A549 (cell line): ENCODE measurements at regions not wholly inside any gene's neighbourhood (a gene's known extent, or its start where the extent isn't known, plus 50 kb on each side); places are given as distances from the start of the nearest gene placed in this dataset.
"Not testable (repeated sequence)": the region's sequence is repeated elsewhere in the genome, so short reads cannot be mapped to it uniquely, and the experiment has no call there.

Experiments
- MAX ChIP-seq: IDR thresholded peaks from 2 replicates; pipeline ENCODE4 v1.6.1; 2012
- POLR2A ChIP-seq: IDR thresholded peaks from 2 replicates; pipeline ENCODE4 v1.6.1; 2012; ENCODE audit warnings: mild to moderate bottlenecking, low read length
- POLR2AphosphoS2 ChIP-seq: conservative IDR thresholded peaks from 2 replicates; pipeline ENCODE4 v1.6.1; 2012; ENCODE audit warnings: low read length, improper control_type of control experiment, inconsistent platforms
- TF ChIP-seq, protein P1 (sequence below): fragments of >200 bp; sonication (Bioruptor Twin); formaldehyde crosslinking; IDR thresholded peaks from 3 replicates; pipeline ENCODE4 v1.5.1; 2016
- TF ChIP-seq, protein P2 (sequence below): IDR thresholded peaks from 2 replicates; pipeline ENCODE4 v1.6.1; 2012

- TF ChIP-seq POLR2AphosphoS2, MAX, POLR2A: not testable (repeated sequence)
- TF ChIP-seq, protein P1, sequence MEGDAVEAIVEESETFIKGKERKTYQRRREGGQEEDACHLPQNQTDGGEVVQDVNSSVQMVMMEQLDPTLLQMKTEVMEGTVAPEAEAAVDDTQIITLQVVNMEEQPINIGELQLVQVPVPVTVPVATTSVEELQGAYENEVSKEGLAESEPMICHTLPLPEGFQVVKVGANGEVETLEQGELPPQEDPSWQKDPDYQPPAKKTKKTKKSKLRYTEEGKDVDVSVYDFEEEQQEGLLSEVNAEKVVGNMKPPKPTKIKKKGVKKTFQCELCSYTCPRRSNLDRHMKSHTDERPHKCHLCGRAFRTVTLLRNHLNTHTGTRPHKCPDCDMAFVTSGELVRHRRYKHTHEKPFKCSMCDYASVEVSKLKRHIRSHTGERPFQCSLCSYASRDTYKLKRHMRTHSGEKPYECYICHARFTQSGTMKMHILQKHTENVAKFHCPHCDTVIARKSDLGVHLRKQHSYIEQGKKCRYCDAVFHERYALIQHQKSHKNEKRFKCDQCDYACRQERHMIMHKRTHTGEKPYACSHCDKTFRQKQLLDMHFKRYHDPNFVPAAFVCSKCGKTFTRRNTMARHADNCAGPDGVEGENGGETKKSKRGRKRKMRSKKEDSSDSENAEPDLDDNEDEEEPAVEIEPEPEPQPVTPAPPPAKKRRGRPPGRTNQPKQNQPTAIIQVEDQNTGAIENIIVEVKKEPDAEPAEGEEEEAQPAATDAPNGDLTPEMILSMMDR: not testable (repeated sequence)
- TF ChIP-seq, protein P2, sequence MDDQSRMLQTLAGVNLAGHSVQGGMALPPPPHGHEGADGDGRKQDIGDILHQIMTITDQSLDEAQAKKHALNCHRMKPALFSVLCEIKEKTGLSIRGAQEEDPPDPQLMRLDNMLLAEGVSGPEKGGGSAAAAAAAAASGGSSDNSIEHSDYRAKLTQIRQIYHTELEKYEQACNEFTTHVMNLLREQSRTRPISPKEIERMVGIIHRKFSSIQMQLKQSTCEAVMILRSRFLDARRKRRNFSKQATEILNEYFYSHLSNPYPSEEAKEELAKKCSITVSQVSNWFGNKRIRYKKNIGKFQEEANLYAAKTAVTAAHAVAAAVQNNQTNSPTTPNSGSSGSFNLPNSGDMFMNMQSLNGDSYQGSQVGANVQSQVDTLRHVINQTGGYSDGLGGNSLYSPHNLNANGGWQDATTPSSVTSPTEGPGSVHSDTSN: not testable (repeated sequence)
Observed at GRCh38 chr5:42115721-42116120, 190.6 kb downstream of the FBXO4 start.
